Urothelium cell line (cell line): ENCODE measurements at regions not wholly inside any gene's neighbourhood (a gene's known extent, or its start where the extent isn't known, plus 50 kb on each side); places are given as distances from the start of the nearest gene placed in this dataset.
"Not testable (repeated sequence)": the region's sequence is repeated elsewhere in the genome, so short reads cannot be mapped to it uniquely, and the experiment has no call there.

ENCODE experiments used
- DNase-seq: peaks from one replicate; pipeline ENCODE4 v3.0.0; 2011; ENCODE audit warnings: low spot score, mixed read lengths
- FAIRE-seq: peaks from 2 replicates; lab custom pipeline; 2011; peaks lifted over from hg19 to GRCh38; lab: Jason Lieb, UNC

DNA sequence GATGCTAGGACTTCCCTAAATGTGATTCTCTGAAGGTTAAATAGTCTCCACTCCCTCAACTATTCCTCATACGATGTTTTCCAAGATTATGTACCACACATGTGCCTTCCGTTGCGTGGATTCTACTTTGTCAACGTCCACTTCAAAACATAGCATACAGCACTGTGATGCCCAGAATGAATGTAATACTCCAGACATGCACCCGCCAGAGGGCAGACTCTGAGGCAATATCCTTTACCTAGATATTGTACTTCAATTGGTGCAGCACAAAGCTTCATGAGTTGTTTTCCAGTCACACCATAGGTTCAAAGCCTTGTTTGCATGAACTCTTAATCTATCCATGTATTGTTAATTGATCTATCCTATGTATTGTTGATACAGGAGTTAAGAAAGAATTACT, 201.0 kb upstream of the NABP1 start:
- DNase-seq = no peak
- no peak for FAIRE-seq

DNA sequence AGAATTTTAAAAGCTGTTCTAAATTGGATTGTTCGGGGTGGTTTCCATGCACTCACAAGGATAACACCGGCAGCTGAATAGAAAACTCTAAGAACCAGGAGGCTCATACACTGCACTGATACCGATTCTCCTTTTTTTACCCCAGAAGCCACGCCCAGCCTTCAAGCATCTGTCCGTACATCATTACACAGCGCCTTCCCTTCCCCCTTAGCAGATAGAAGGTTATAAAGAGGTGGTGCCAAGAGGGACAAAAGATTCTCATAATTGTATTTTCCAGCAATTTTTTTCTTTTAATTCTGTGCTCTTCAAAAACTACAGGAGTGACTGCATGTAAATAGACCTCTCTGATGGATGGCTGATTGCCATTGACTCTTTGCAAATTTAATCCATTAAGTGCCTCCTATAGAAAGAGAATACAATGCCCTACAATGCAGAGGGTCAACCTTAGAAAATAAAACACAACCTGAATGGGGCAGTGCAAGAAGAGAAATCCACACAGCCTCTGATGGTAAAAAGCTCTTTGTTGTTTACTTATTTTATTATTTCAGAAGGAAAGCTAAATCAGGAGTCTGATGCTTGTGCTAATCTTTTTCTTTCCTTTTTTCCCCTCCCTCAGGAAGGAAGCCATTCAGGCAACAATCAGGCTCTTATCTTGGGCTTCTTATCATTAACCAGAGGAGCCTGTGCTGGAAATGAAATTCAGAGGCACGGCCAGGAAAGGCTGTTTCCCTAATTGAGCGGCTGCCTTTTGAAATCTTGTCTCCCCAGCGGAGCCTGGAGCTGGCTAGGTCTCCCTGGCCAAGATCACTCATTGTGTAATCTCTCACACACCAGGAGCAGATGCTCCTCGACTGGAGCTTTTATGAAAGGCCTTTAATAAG, 198.9 kb upstream of the NABP1 start:
- no peak for DNase-seq
- no peak for FAIRE-seq

DNA sequence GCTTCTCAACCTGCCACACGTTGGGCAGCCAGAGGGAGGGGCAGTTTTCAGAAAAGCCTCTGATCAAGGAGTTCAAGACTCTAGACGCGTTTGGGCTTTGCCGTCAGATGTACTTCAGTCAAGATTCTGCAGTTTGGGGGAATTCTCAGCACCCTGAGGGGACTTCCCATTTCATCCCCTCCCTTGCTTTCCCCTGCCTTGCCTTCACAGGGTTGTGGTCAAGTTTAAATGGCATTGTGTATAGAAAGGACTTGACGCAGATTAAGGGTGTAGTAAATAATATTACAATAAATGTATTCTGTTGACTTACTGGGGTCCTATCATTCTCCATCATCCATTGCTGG, 198.3 kb upstream of the NABP1 start:
- DNase-seq (no peak), FAIRE-seq (no peak)

DNA sequence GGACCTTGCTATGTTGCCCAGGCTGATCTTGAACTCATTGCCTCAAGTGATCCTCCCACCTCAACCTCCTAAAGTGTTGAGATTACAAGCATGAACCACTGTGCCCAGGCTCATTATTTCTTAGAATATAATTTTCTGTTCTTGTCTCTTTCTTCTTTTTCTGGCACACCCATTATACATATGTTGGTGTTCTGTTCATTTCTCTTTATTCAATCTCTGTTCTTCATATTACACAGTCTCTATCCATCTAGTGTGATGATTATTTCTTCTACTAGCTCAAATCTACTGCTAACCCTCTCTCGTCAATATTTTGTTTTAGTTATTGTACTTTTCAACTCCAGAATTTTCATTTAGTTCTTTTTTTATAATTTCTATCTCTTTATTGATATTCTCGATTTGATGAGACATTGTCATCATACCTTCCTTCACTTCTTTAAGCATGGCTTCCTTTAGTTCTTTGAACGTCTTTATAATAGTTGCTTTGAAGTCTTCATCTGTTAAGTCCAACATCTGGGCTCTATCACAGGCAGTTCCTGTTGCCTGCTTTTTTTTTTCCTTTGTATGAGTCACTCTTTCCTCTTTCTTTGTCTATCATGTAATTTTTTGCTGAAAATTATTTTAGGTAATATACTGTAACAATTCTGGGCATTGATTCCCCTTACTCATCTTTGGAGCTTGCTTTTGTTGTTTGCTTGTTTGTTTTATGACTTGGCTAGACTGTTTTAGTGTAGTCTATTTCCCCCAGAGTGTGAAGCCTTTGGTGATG, 196.4 kb upstream of the NABP1 start:
- FAIRE-seq (no peak), DNase-seq (no peak)

DNA sequence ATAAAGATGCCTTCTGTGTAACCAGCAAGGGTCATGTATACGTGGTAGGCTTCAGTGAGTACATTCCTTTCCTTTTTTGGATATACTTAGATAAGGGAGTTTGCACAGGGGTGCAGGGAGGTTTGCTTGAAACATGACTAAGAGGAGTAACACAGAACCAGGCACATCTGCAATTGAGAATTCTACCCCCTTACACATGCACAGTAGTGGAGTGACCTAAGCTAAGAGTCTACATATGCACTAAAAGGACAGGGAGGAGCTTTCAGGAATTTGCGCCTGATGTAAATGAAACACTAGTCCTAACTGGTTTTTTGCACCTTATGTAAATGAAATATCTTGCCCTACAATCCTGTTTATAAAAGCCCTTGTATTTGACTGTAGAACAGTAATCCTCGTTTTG, 194.8 kb upstream of the NABP1 start:
- no peak for DNase-seq
- FAIRE-seq = no peak

DNA sequence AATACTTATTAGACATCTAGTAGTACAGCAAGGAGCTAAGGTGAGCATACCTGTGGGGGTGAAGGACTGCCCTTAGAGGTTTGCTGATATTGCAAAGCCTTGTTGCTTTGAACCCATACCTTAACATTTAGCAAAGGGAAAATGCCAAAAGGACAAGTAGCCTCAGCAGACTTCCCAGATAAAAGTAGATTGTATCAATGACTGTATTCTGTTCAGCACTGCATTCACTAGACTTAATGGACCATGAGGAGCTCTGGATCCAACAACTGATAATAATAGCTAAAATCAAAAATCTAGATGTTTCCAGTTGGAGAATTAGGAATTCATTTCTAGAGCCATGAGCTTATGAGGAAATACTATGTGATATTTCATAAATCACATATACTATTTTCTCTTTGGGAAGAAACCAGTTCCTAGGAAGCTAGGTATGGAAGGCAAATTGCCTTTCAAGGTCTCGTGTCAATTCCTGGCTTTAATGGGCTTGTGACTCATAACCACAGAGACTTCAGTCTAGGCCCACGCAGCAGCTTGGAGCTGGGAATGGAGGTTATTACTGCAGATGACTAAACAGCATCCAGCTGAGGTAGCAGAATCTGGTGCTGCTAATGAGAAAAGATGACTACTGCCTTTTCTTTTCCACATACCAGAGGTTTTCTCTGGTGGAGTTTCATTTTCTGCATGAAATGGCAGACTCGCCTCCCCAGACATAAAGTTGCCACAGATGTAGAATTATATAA, 191.2 kb upstream of the NABP1 start:
- peak; percentile 13 for FAIRE-seq
- DNase-seq = peak; percentile 91

DNA sequence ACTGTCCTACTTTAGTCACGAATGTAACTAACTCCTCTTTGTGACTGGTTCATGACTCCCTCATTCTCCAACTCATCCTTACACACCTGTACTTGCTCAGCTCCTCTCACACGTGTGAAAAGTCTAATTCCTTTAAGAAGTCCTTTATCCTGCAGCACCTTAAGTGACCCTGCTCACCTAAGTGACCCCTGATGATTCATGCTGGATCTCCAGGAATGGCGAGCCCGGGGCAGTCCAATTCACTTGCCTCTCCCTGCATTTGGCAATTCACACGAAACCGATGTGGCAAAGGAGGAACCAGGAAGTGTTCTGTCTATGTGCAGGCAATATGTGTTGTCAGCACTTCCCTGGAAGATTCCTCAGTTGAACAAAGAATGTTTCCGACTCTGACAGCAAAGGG, 189.8 kb upstream of the NABP1 start:
- peak; percentile 41 for DNase-seq
- FAIRE-seq = no peak

DNA sequence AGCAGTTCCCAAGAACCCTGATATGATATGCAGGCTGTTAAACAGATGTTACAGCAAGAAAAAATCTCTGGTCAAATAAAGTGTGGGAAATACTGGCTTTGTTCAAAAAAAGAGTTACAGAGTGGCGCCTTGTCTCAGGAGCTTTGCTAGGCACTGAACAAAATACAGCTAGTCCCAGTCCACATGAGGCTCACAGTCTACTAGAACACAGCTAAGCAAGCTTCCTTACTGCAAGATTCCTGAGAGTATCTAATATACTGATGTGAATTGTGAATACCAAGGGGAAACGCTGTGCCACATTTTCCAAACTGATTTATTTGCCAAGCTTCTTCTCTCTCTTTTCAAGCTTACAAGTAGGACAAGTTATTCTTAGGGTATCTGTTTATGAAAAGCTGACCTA, 188.8 kb upstream of the NABP1 start:
- FAIRE-seq = no peak
- no peak for DNase-seq

DNA sequence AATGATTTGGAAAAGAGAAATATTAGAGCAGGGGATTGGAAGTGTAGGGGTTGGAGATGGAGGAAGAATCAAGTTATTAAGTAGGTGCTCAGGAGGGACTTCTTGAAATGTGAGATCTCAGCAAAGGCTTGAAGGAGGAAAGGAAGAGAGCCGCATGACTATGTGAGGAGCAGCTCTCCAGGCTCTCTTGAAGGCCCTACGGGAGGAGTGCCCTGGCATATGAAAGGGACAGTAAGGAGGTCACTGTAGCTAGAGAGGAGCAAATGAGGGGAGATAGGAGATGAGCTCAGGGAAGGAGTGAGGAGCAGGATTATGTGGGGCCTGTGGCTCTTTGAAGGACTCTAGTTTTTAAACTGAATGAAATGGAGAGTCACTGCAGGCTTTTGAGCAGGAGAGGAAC, 181.1 kb upstream of the NABP1 start:
- no peak for FAIRE-seq
- DNase-seq = no peak

DNA sequence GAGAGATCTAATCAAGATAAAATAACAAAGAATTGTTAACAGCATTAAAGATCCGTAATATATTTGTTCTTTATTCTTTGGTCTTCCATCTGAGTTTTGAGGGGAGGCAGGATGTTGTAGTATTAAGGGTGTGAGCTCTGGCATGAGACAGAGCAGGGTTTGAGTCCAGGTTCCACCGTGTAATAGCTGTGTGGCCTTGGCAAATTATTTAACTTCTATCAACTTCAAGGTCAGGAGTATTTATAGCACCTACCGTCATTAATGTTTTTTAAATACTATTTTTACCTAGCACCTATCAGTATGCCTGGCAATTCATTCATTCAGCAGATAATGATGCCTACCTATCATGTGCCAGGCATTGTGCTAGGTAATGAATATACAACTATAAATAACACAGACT, 180.1 kb upstream of the NABP1 start:
- FAIRE-seq (no peak), DNase-seq (no peak)

DNA sequence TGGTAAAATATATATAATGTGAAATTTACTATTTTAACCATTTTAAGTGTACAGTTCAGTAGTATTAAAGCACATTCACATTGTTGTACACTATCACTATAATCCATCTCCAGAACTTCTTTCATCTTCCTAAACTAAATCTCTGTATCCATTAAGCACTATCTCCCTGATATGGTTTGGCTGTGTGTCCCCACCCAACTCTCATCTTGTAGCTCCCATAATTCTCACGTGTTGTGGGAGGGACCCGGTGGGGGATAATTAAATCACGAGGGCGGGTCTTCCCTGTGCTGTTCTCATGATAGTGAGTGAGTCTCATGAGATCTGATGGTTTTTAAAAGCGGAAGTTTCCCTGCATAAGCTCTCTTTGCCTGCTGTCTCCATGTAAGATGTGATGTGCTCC, 178.9 kb upstream of the NABP1 start:
- FAIRE-seq (no peak), DNase-seq (no peak)

DNA sequence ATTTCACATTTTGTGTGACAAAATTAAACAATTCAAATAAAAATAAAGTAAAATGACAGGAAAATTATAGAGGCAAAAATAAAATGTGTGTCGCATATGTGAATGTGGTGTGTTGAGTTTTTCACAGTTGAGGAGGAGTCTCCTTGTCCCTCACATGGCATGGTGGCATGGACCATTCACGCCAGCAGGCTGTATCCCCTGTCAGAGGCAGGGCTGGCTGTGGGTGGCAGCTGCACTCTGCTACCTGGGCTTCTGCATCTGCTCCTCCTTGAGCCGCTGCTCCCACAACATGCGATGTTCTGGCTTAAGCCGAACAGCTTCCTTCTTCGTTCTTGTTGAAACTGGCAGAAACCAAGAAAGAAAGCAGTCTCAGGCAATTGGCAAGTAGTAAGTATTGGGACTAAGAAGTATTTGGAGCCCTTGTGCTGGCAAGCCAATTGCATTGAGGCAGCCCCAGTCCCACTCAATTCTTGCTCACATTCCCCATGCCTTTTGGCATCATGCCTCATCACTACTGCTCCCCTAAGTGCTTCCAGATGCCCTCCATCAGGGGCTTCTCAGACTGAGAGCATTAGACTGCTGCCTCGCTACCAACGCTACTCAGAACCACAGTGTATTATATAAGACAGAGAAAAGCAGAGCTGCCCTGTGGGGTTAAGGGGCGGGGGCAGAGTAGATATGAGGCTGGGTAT, 177.9 kb upstream of the NABP1 start:
- FAIRE-seq (no peak), DNase-seq (no peak)

DNA sequence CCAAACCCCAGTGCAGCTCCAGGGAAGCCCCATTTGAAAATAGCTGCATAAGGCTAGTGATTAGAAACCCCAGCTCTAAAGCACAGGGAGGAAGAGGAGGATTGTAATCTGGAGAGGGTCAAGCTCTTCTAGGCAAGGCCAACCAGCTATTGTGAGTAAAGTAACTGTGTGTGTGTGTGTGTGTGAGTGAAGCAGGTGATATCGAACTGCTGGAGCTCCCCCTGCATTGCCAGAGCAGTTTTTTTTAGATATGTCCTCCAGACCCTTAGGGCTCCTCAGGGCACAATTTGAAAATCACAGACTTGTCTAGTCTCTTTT, 177.4 kb upstream of the NABP1 start:
- FAIRE-seq (no peak), DNase-seq (no peak)

DNA sequence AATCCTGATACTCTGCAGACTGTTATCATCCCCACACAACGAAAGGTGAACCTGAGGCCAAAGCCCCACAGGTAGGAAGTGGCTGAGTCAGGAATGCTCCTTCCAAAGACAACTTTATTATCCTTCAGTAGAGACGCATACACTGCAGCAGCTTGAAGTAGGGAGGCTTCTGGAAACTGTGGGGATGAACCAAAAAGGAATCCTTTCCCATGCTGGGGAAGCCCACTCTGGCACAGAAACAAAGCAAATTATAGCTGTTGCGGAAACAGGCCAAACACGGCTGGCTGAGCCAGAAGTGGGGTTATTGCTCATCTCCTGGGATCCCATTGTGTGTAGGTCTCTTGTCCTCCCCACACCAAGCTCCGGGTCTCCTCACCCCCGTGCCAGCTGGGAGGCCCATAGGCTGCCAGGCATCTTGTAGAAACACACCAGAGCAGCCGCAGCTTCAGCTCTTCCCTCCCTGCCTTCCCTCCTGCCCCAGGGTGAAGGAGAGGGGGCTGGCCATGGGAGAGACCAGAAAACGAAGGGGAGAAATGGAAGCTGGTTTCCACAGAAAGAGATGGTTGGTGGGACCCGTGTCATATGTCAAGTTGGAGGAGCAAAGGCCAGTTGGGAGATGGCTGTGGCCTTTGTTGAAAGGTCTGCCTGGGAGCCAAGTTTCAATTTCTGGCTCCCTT, 176.9 kb upstream of the NABP1 start:
- DNase-seq = no peak
- no peak for FAIRE-seq

DNA sequence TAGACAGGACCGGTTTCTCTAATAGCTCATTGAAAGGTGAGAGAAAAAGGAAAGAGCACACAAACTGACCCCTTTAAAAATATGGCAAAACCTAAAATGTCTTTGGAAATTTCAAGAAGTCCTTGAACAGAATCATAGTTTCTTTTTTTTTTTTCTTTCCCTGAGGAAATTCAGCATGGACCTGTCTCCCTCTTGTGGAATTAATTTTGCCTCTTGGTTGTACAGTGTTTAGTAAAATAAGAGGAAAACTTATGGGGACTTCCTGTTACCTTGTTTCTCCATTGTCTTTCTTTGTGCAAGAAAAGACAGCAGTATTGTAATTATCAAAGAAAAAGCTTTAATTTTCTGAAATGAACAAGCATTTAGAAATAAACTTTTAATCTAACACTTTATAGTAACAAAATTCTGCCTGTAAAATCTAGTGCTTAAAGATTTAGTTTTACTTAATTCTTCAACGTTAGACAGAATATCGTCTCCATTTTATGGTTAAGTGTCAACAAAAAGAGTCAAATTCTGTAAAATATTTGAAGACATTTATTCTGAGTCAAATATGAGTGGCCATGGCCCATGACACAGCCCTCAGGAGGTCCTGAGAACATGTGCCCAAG, 176.3 kb upstream of the NABP1 start:
- DNase-seq (no peak), FAIRE-seq (no peak)

DNA sequence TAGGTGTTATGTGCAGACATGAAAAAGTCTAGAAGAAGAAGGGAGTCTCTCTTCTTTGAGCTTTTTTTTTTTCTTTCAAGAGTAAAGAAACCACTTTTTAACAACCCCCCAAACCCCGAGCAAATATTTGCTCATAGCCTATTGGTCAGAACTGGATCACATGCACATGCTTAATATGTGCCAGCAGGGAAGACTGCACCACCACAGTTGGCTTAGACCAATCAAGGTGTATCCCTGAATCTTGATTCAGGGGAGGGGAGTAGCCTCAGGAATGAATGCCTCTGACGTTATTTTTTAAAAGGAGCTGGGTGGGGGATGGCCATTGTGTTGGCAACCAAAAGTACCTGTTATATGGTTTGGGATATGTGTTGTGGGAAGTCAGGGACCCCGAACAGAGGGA, 171.4 kb upstream of the NABP1 start:
- DNase-seq (no peak), FAIRE-seq (no peak)

DNA sequence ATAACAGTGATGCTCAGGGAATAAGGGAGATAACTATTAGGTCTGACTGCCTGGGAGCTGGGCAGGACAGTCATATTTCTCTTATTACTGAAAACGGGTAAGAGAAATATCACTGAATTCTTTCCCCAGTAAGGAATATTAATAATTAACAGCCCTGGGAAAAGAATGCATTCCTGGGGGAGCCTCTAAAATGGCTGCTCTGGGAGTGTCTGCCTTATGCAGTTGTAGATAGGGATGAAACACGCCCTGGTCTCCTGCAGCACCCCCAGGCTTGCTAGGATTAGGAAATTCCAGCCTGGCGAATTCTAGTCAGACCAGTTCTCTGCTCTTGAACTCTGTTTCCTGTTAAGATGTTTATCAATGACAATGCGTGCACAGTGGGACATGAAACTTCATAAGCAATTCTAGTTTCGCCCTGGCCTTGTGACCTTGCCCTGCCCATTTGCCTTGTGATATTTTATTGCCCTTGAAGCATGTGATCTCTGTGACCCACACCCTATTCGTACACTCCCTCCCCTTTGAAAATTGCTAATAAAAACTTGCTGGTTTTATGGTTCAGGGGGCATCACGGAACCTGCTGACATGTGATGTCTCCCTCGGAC, 170.6 kb upstream of the NABP1 start:
- not testable (repeated sequence) for DNase-seq, FAIRE-seq

DNA sequence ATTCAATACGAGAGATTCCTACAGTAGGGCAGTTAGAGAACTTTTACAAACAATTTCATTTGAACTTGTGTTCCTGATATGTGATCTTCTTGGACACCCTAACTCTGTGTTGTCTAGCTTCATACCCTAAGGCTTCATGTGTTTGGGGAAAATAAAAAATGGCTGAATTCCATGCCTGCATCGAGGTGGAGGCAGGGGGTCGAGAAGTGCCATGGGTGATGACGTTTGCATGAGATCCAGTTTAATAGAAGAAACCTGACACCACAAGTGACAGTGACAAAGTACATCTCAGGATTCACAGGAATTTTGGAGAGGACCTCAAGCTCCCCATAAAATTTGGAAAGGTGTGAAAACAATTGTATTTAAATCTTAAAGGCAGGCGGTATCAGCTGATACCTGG, 169.2 kb upstream of the NABP1 start:
- DNase-seq = no peak
- no peak for FAIRE-seq

DNA sequence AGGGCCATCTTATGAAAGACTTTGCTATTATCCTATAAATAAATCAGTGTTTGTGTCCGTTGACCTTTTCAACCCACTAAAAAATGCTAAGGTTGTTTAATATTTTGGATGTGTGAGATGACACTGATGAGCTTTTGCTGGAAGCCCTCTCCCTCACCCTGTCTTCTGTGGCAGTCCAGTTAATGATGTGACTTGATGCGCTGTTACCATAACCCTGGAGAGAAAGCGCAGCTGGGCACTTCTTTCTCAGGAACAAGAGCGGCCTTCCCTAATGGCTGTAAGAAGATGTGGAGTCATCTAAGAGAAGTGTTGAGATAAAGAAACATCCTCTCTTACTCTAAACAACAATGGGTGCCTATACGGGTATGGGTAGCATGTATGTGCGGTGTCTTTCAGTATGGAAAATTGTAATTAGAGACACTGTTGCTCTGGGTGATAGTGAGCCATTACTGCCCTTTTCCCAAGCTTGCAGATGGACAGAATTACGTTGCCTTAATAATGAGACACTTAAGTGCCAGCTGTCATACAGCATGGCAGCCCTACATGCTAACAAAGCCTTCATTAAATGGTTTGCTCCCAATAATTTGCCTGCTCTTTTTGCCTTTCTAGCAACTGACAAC, 165.6 kb upstream of the NABP1 start:
- FAIRE-seq (no peak), DNase-seq (no peak)
